Adrenal gland (tissue), 9 donors: ENCODE measurements at regions not wholly inside any gene's neighbourhood (a gene's known extent, or its start where the extent isn't known, plus 50 kb on each side); places are given as distances from the start of the nearest gene placed in this dataset.

ENCODE experiments used
- DNase-seq, 7 donors: peaks; one replicate each; pipeline ENCODE4 v3.0.0-alpha.2; 2019 to 2020
- H3K27ac ChIP-seq, 5 donors: fragments of 200-600 bp; sonication (generic) in 4 of 5; 1 replicate in 3 of 5; 2 replicates in 2 of 5; pipeline versions ENCODE4 v1.5.1 to v1.8.0; 2016 to 2020; ENCODE audit warnings: mild to moderate bottlenecking in 1 of 5
- H3K27me3 ChIP-seq: fragments of 200-600 bp; 2 replicates; pipeline ENCODE4 v1.8.0; 2021
- H3K36me3 ChIP-seq, 2 donors: fragments of 200-600 bp; replicated peaks in 1 of 2; 1 replicate in 1 of 2; 2 replicates in 1 of 2; pipeline versions ENCODE4 v1.5.1 to v1.8.0; 2018 to 2022
- H3K4me1 ChIP-seq, 2 donors: fragments of 200-600 bp; replicated peaks in 1 of 2; 1 replicate in 1 of 2; 2 replicates in 1 of 2; pipeline versions ENCODE4 v1.5.1 to v1.8.0; 2018 to 2021
- H3K4me3 ChIP-seq, 4 donors: fragments of 200-600 bp; sonication (generic) in 3 of 4; one replicate each; pipeline ENCODE4 v1.5.1; 2016 to 2018
- H3K9me3 ChIP-seq, 3 donors: fragments of 200-600 bp; sonication (generic) in 1 of 3; replicated peaks in 1 of 3; 1 replicate in 2 of 3; 2 replicates in 1 of 3; pipeline versions ENCODE4 v1.5.1 to v1.8.0; 2016 to 2021
- POLR2A ChIP-seq, 2 donors: fragments of 450-650 bp; IDR thresholded peaks; one replicate each; pipeline ENCODE4 v1.6.1; 2017; ENCODE audit warnings: antibody characterized with exemption in 2 of 2, mild to moderate bottlenecking in 2 of 2, moderate library complexity in 1 of 2
- WGBS, 4 donors: extraction: QIAGEN DNeasy Blood & Tissue Kit in 2 of 4; methylation state at CpG; one replicate each; pipeline versions ENCODE4 v1.1.5 to v1.1.7; 2013 to 2017; 5-methylcytosine and 5-hydroxymethylcytosine counted together
- intact Hi-C, 2 donors: fragments of 100-400 bp; cut with DNase I; formaldehyde crosslinking; loops; one replicate each; pipeline versions ENCODE4 v1.14.1 to v1.15.0; 2022 to 2023
- TF ChIP-seq, protein P1 (sequence below), 6 experiments: fragments of 450-650 bp in 4 of 6; fragments of 200-600 bp in 2 of 6; sonication (generic) in 1 of 6; IDR thresholded peaks; 1 replicate in 5 of 6; 2 replicates in 1 of 6; pipeline versions ENCODE4 v1.5.1 to v1.8.0; 2016 to 2021; ENCODE audit warnings: antibody characterized with exemption in 6 of 6, mild to moderate bottlenecking in 2 of 6, moderate library complexity in 1 of 6
- donor health status: healthy with polysubstance abuse.
- donor health status: Bipolar disorder and iron deficiency.
- donor health status: DM: yes; HTN: yes; CAD: no.
- donor health status: DM: no; HTN: no; CAD: no.
- donor health status: DM: no; HTN: no; CAD: no.

DNA sequence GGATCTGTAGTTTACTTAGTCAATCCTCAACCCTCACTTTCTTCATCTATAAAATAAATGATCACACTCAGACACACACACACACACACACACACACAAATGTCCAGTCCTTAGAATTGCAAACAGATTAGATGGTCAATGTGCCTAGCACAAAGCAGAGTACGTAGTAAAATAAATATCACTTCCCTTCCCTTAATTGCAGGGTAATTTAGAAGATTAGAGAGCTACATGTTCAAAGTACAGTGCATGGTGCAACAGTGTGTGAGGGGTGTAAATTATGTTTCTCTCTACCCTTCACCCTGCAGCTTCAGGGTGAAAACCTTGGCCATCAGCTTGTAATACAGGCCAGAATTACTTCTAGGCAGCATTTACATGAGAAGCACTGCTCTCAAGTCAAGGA, 187.0 kb upstream of the GHITM start:
- DNase-seq: no peak
- Histone ChIP-seq H3K4me1 (no peaks in the 10 kb centered on the region), H3K4me3 (no peak overlapping the region), H3K36me3 (no peaks in the 10 kb centered on the region), H3K27me3 (peaks cover 6% of the 10 kb centered on the region), H3K9me3 (no peaks in the 10 kb centered on the region), H3K27ac (no peak overlapping the region)
- intact Hi-C loops: no loop called here
- 73 to 95% (median 87%) methylated on average over 1 of the region's 1 CpG for WGBS, 4 donors
- TF ChIP-seq, protein P1, sequence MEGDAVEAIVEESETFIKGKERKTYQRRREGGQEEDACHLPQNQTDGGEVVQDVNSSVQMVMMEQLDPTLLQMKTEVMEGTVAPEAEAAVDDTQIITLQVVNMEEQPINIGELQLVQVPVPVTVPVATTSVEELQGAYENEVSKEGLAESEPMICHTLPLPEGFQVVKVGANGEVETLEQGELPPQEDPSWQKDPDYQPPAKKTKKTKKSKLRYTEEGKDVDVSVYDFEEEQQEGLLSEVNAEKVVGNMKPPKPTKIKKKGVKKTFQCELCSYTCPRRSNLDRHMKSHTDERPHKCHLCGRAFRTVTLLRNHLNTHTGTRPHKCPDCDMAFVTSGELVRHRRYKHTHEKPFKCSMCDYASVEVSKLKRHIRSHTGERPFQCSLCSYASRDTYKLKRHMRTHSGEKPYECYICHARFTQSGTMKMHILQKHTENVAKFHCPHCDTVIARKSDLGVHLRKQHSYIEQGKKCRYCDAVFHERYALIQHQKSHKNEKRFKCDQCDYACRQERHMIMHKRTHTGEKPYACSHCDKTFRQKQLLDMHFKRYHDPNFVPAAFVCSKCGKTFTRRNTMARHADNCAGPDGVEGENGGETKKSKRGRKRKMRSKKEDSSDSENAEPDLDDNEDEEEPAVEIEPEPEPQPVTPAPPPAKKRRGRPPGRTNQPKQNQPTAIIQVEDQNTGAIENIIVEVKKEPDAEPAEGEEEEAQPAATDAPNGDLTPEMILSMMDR (IDR thresholded peaks at IDR 0.05): no peak
- no peak for TF ChIP-seq POLR2A (IDR thresholded peaks at IDR 0.05)

DNA sequence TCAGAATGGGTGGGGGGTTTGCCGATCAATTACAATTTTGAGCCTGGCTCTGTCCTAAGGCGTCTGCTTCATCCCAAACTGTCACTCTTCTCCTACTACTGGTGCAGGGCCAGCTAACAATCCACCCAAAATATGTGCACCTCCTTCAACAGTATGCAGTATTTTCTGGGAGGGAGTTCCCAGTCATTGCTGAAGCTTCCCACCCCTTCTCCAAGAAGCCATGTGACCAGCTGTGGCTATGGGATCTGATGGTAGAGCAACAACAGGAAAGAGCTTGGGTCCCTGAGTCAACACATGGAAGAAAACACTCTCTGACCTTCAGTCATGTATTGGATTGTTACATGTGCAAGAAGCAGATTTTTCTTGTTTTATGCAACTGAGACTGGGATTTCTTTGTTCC, 185.7 kb upstream of the GHITM start:
- H3K27ac ChIP-seq: no peak overlapping the region
- intact Hi-C loops: no loop called here

DNA sequence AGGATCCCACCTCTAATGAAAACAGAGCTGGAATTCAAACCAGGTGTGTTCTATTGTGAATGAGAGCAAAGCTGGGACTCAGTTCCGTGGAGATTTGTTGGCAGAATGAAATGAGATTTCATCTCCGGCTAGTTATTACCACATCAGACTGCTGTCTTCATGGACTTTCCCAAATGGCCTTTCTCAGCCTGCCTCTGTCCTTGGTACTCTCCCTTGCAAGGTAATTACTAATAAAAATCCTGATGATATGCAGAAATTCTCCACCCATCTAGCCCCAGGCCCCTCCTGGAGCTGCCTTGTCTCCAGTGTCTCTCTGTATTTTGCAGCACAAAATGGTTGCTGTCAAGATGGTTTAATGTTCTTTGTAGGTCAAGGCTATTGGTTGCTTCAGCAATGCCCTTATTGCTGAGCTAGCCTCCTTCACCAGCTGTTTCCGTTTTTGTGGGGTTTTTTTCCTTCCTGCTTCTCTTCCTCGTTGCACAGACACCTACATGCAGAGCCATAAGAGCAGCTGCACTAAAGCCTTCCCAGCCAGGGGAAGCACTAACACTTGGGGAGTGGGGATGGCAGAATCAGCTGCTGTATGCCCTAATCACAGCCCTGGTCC, 185.0 kb upstream of the GHITM start:
- H3K4me1 ChIP-seq: no peaks in the 10 kb centered on the region
- DNase-seq: no peak
- no peaks in the 10 kb centered on the region for H3K36me3 ChIP-seq
- H3K4me3 ChIP-seq: no peak overlapping the region
- WGBS, 4 donors: 17 to 32% (median 23%) methylated on average over 4 of the region's 4 CpGs
- intact Hi-C loops: no loop called here
- H3K27me3 ChIP-seq: no peaks in the 10 kb centered on the region
- H3K27ac ChIP-seq: no peak overlapping the region
- no peaks in the 10 kb centered on the region for H3K9me3 ChIP-seq
- no peak for TF ChIP-seq POLR2A (IDR thresholded peaks at IDR 0.05)
- TF ChIP-seq, protein P1 (IDR thresholded peaks at IDR 0.05): no peak

More for the DNA sequence above, 185.7 kb upstream of the GHITM start:
- TF ChIP-seq, protein P1 (IDR thresholded peaks at IDR 0.05): no peak
- TF ChIP-seq POLR2A (IDR thresholded peaks at IDR 0.05): no peak
- Histone ChIP-seq H3K36me3 (no peaks in the 10 kb centered on the region), H3K4me1 (no peaks in the 10 kb centered on the region), H3K9me3 (no peaks in the 10 kb centered on the region), H3K4me3 (no peak overlapping the region), H3K27me3 (no peaks in the 10 kb centered on the region)
- DNase-seq: no peak
- 70 to 92% (median 78%) methylated on average over 2 of the region's 2 CpGs for WGBS, 4 donors

DNA sequence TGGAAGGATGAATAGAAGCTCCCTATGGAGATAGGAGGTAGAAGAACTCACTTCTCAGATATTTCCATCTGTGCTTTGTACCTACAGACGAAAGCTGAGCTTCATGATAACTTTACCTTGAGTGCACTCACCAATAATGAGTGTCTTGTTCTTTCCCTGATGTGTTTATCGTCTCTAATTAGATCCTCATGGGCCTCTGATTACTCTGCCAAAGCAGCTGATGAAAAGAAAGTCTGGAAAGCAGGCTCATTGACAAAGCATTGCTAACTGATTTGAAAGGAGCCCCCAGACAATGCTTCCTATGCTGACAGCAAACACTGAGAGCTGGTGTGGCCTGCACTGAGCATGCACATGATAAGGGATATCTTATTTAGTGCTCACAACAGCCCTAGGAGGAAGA, 183.9 kb upstream of the GHITM start:
- WGBS, 4 donors: 72 to 83% (median 82%) methylated on average over 2 of the region's 2 CpGs

More for the DNA sequence above, 183.9 kb upstream of the GHITM start:
- Histone ChIP-seq H3K4me3 (no peak overlapping the region), H3K36me3 (no peaks in the 10 kb centered on the region), H3K4me1 (no peaks in the 10 kb centered on the region), H3K27ac (no peak overlapping the region), H3K27me3 (no peaks in the 10 kb centered on the region), H3K9me3 (no peaks in the 10 kb centered on the region)
- no peak for TF ChIP-seq POLR2A (IDR thresholded peaks at IDR 0.05)
- TF ChIP-seq, protein P1 (IDR thresholded peaks at IDR 0.05): no peak
- DNase-seq: no peak
- intact Hi-C loops: no loop called here
